Astrocyte of the spinal cord (primary cell): ENCODE measurements at regions not wholly inside any gene's neighbourhood (a gene's known extent, or its start where the extent isn't known, plus 50 kb on each side); places are given as distances from the start of the nearest gene placed in this dataset.

Source experiments
- DNase-seq: peaks from one replicate; pipeline ENCODE4 v3.0.0; 2011; ENCODE audit warnings: low read depth, low spot score
- H3K4me3 ChIP-seq: 2 replicates; pipeline ENCODE4 v1.5.1; 2011; ENCODE audit warnings: low read depth, mild to moderate bottlenecking, low read length, moderate library complexity
- CTCF ChIP-seq: IDR thresholded peaks from 2 replicates; pipeline ENCODE4 v1.5.1; 2012; ENCODE audit warnings: low read depth, mild to moderate bottlenecking, low read length, inconsistent platforms
- in situ Hi-C: cut with HindIII; loops from 2 replicates; pipeline ENCODE4 v1.10.0; 2017; ENCODE audit warnings: low sequenced_read_pairs

- DNase-seq, result no peak
- in situ Hi-C loops, result no loop called here
- H3K4me3 ChIP-seq, result no peak overlapping the region
- no peak for TF ChIP-seq CTCF
These were observed 350.9 kb downstream of the FOXO1 start for GRCh38 chr13:40315416-40316064.

- no peak for DNase-seq
- in situ Hi-C loops, result no loop called here
- no peak for TF ChIP-seq CTCF
- no peak overlapping the region for H3K4me3 ChIP-seq
These were observed 350.1 kb downstream of the FOXO1 start for GRCh38 chr13:40316301-40316700.

- TF ChIP-seq CTCF, result no peak
- no peak for DNase-seq
- in situ Hi-C loops, result no loop called here
- no peak overlapping the region for H3K4me3 ChIP-seq
These were observed 348.5 kb downstream of the FOXO1 start for GRCh38 chr13:40317980-40318327.

- no peak overlapping the region for H3K4me3 ChIP-seq
- no peak for TF ChIP-seq CTCF
- in situ Hi-C loops, result no loop called here
- no peak for DNase-seq
These were observed 348.1 kb downstream of the FOXO1 start for GRCh38 chr13:40318366-40318765.

- TF ChIP-seq CTCF, result no peak
- no peak for DNase-seq
- no peak overlapping the region for H3K4me3 ChIP-seq
- in situ Hi-C loops, result no loop called here
These were observed 346.5 kb downstream of the FOXO1 start for GRCh38 chr13:40319699-40320579.

GRCh38 chr13:40328091-40328490 lies 338.4 kb downstream of the FOXO1 start:
- in situ Hi-C loops, result no loop called here
- no peak for DNase-seq
- H3K4me3 ChIP-seq, result no peak overlapping the region
- no peak for TF ChIP-seq CTCF
